ENCODE measurements at regions not wholly inside any gene's neighbourhood (a gene's known extent, or its start where the extent isn't known, plus 50 kb on each side); places are given as distances from the start of the nearest gene placed in this dataset.

DNA sequence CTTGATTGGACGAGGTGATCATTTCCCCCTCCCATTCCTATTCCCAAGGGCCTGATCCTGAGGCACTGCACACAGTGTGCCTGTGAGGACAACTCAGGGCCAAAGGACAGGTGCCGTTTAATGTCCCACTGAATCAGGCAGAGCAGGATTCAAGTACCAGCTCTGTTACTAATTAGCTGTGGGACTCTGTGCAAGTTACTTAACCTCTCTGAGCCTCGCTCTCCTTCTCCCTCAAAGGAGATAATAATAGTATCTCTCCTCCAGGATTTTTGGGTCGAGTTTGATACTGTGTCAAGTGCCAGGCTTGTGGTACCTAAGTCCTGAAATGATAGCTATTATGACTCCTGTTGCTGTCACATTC lies 86.8 kb upstream of the NKD1 start:
- Mint-ChIP-seq H3K27ac (ENCODE audit: unreplicated experiment) (no peak overlapping the region), H3K9me3 (ENCODE audit: unreplicated experiment) (no peaks in the 10 kb centered on the region), H3K4me1 (ENCODE audit: unreplicated experiment) (peaks cover 3% of the 10 kb centered on the region), H3K27me3 (ENCODE audit: unreplicated experiment) (peaks cover 5% of the 10 kb centered on the region), H3K4me3 (ENCODE audit: unreplicated experiment) (no peak overlapping the region), H3K36me3 (ENCODE audit: low read depth, unreplicated experiment) (no peaks in the 10 kb centered on the region)
- TF ChIP-seq, protein P1, sequence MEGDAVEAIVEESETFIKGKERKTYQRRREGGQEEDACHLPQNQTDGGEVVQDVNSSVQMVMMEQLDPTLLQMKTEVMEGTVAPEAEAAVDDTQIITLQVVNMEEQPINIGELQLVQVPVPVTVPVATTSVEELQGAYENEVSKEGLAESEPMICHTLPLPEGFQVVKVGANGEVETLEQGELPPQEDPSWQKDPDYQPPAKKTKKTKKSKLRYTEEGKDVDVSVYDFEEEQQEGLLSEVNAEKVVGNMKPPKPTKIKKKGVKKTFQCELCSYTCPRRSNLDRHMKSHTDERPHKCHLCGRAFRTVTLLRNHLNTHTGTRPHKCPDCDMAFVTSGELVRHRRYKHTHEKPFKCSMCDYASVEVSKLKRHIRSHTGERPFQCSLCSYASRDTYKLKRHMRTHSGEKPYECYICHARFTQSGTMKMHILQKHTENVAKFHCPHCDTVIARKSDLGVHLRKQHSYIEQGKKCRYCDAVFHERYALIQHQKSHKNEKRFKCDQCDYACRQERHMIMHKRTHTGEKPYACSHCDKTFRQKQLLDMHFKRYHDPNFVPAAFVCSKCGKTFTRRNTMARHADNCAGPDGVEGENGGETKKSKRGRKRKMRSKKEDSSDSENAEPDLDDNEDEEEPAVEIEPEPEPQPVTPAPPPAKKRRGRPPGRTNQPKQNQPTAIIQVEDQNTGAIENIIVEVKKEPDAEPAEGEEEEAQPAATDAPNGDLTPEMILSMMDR (IDR thresholded peaks at IDR 0.05; ENCODE audit: unreplicated experiment), result no peak
- DNase-seq (ENCODE audit: low spot score), result no peak

DNA sequence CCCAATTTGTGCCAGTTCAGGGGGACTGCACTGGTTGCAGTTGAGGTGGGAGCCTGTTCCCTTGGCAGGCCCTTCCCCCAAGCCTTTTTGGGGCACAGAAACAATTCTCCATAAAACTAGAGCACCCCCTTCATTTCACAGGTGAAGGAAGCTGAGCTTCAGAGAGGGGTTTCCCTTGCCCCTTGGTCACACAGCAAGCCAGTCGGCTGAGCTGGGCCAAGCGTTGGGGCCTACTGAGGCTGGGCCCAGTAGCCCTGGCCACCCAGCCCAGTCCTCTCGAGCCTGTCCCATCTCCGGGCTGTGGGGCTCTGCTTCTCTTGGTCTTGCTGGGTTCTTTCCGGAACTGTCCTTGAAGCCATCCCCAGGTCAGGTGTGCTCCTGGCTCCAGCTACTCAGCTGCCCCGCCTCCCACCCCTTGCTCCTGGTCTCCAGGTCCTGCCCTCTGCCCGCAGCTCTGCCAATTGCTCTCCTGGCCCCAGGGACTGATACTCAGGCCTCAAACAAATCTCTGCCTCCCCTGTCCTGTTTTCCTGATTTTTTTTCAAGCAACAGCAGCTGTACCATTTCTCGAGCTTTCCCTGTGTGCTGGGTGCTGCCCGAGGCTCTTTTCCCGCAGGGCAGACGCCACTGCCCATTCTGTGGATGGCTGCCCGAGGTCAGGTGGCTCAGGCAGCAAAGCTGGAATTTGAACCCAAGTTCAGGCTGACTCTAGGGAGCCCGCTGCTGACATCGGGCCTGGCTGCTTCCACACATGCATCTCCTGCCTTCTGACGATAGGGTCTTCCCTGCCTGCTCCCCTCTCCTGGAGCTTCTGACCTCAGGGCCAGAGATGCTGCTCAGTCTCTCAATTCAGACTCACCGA lies 87.4 kb upstream of the NKD1 start:
- DNase-seq (ENCODE audit: low spot score), result no peak
- peaks cover 5% of the 10 kb centered on the region for H3K27me3 Mint-ChIP-seq (ENCODE audit: unreplicated experiment)
- no peak overlapping the region for H3K4me3 Mint-ChIP-seq (ENCODE audit: unreplicated experiment)
- H3K4me1 Mint-ChIP-seq (ENCODE audit: unreplicated experiment), result peaks cover 3% of the 10 kb centered on the region
- no peaks in the 10 kb centered on the region for H3K36me3 Mint-ChIP-seq (ENCODE audit: low read depth, unreplicated experiment)
- no peak overlapping the region for H3K27ac Mint-ChIP-seq (ENCODE audit: unreplicated experiment)
- TF ChIP-seq, protein P1 (IDR thresholded peaks at IDR 0.05; ENCODE audit: unreplicated experiment), result no peak
- no peaks in the 10 kb centered on the region for H3K9me3 Mint-ChIP-seq (ENCODE audit: unreplicated experiment)

DNA sequence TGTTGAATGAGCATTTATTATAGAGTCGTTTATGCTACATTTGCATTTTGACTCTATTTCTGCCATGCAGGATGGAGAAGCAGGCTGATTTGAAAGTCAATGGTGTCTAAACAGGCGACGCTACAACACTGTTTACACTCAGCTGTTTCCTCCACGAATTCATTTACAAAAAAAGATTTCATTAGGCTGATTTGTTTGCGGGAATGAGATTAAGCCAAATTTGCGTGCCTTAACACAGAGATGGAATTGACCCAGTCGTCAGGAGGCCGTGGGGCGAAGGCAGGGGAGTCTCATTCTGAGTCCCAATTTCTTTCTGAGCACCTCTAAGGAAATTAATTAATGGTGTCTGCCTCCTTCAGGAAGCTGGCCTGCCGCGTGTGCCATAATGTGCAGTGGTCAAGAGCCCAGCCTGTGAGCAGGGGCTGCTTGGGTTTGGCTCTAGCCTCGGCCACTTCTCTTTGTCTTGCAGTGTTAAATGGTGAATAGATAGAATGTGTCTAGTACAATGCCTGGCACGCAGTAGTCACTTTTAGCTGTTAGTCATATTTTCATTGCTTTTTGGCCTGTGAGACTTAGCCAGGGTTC lies 88.6 kb upstream of the NKD1 start:
- TF ChIP-seq, protein P1 (IDR thresholded peaks at IDR 0.05; ENCODE audit: unreplicated experiment), result no peak
- H3K9me3 Mint-ChIP-seq (ENCODE audit: unreplicated experiment), result no peaks in the 10 kb centered on the region
- no peaks in the 10 kb centered on the region for H3K36me3 Mint-ChIP-seq (ENCODE audit: low read depth, unreplicated experiment)
- no peak for DNase-seq (ENCODE audit: low spot score)
- H3K27ac Mint-ChIP-seq (ENCODE audit: unreplicated experiment), result no peak overlapping the region
- peaks cover 5% of the 10 kb centered on the region for H3K27me3 Mint-ChIP-seq (ENCODE audit: unreplicated experiment)
- no peak overlapping the region for H3K4me3 Mint-ChIP-seq (ENCODE audit: unreplicated experiment)
- H3K4me1 Mint-ChIP-seq (ENCODE audit: unreplicated experiment), result peaks cover 3% of the 10 kb centered on the region

DNA sequence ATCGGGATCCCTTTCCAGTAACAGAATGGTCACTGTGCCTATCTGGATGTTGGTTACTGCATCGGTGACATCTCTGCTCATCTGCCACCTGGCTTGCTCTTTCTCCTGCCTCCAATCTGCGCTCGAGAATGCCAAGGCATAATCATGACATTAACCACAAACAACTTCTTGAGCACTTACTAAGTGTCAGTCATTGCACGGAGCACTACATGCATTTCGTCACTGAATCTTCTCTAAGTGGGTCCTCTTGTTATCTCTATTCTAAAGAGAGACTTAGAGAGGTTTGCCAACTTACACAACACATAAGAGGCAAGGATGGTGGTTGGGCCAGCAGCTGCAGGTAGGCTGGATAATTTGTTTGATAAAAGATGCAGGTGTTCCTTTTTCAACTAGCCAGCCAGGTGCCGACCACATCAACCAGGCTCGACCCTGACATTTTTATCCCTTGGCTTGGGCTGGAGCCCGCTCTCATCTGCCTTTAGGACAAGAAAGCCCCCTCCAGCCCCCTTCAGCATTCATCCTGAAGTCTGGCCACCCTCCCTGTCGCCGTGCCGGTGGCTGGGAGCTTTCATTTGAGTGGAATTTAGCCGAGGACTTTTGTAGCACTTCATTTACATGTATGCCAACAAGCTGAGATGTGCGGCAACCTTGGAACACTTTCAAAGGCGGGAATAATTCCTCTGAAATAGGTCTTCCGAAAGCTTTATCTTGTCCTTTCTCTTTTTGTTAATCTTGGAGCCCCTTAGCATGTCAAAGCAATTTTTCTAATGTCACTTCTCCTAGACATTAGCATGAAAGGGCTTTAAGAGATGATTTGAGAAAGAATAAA lies 89.3 kb upstream of the NKD1 start:
- Mint-ChIP-seq H3K4me1 (ENCODE audit: unreplicated experiment) (peaks cover 3% of the 10 kb centered on the region), H3K36me3 (ENCODE audit: low read depth, unreplicated experiment) (no peaks in the 10 kb centered on the region), H3K27ac (ENCODE audit: unreplicated experiment) (no peak overlapping the region), H3K4me3 (ENCODE audit: unreplicated experiment) (no peak overlapping the region), H3K9me3 (ENCODE audit: unreplicated experiment) (no peaks in the 10 kb centered on the region), H3K27me3 (ENCODE audit: unreplicated experiment) (peaks cover 5% of the 10 kb centered on the region)
- TF ChIP-seq, protein P1 (IDR thresholded peaks at IDR 0.05; ENCODE audit: unreplicated experiment), result no peak
- no peak for DNase-seq (ENCODE audit: low spot score)
